ENCODE measurements at regions not wholly inside any gene's neighbourhood (a gene's known extent, or its start where the extent isn't known, plus 50 kb on each side); places are given as distances from the start of the nearest gene placed in this dataset.

DNA sequence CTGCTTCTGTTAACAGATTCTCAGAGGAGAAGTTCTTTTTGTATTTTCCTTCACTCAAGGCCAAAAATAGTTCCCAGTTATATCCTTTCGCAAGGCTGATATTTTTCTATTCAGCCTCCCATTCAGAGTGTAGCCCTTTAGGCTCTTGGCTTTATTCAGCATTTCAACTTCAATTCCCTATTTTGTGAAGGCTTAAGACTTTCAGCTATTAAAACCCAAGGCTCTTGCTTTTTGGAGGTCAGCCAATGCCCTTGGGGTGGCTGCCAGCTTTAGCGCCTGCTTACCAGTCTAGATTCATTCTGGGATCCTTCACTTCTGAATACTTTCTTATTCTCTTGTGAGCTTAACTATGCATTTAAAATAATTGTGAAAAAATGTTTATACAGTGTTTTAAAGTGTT, 57.3 kb upstream of the ADGRA3 start:
- no peak overlapping the region for H3K27ac Mint-ChIP-seq
- no peaks in the 10 kb centered on the region for H3K27me3 Mint-ChIP-seq
- H3K4me3 Mint-ChIP-seq = no peak overlapping the region
- Histone ChIP-seq H3K27ac (ENCODE audit: low read length) (no peak overlapping the region), H3K4me1 (ENCODE audit: control insufficient read depth in 1 of 2, extremely low read depth in 1 of 2, insufficient read depth in 2 of 2, low read length in 2 of 2) (no peaks in the 10 kb centered on the region), H3K36me3 (ENCODE audit: control insufficient read depth in 2 of 2, extremely low read depth in 1 of 2, insufficient read depth in 1 of 2, low read length in 1 of 2) (no peaks in the 10 kb centered on the region), H3K27me3 (replicated peaks in 1 of 2; ENCODE audit: control insufficient read depth in 2 of 2, extremely low read depth in 1 of 2, insufficient read depth in 2 of 2, low read length in 1 of 2) (no peaks in the 10 kb centered on the region), H3K9me3 (peaks cover 4% of the 10 kb centered on the region), H3K4me3 (ENCODE audit: control insufficient read depth in 1 of 2, extremely low read depth in 1 of 2, low read length in 1 of 2) (no peak overlapping the region)
- whole genome bisulfite sequencing (ENCODE audit: insufficient coverage) = no CpG with 5 or more reads among the region's 2 CpGs
- ChIA-PET POLR2A (no interaction called here), CTCF (no interaction called here)
- peaks cover 0 to 2% (median under 1%) of the 10 kb centered on the region in 3 donors for H3K4me1 Mint-ChIP-seq
- H3K9me3 Mint-ChIP-seq = peaks cover 4 to 20% (median 10%) of the 10 kb centered on the region in 3 donors
- H3K36me3 Mint-ChIP-seq = no peaks in the 10 kb centered on the region
- no peak for ATAC-seq (replicated peaks in 1 of 4)
- no peak for DNase-seq

DNA sequence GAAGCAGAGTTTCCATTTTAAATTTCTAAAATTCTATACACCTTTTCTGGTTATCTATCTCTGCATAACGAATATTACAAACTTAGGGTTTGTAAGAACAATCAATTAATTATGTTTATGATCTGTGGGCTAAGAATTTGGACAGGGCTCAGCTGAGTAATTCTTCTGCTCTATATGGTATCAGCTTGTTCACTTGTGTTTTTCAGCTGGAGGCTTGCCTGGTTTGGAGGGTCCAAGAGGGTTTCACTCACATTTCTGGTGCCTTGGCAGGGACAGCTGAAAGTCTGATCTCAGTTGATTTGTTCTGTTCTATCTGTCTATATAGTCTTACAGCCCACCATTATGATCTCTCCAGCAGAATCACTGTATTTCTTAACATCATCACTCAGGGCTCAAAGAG, 57.8 kb upstream of the ADGRA3 start:
- ATAC-seq (replicated peaks in 1 of 4) (no peak), DNase-seq (no peak)
- Histone ChIP-seq H3K27me3 (replicated peaks in 1 of 2; ENCODE audit: control insufficient read depth in 2 of 2, extremely low read depth in 1 of 2, insufficient read depth in 2 of 2, low read length in 1 of 2) (no peaks in the 10 kb centered on the region), H3K27ac (ENCODE audit: low read length) (no peak overlapping the region), H3K36me3 (ENCODE audit: control insufficient read depth in 2 of 2, extremely low read depth in 1 of 2, insufficient read depth in 1 of 2, low read length in 1 of 2) (no peaks in the 10 kb centered on the region), H3K4me3 (ENCODE audit: control insufficient read depth in 1 of 2, extremely low read depth in 1 of 2, low read length in 1 of 2) (no peak overlapping the region), H3K9me3 (peaks cover 4% of the 10 kb centered on the region), H3K4me1 (ENCODE audit: control insufficient read depth in 1 of 2, extremely low read depth in 1 of 2, insufficient read depth in 2 of 2, low read length in 2 of 2) (no peaks in the 10 kb centered on the region)
- Mint-ChIP-seq H3K9me3 (peaks cover 4 to 20% (median 10%) of the 10 kb centered on the region in 3 donors), H3K27me3 (no peaks in the 10 kb centered on the region), H3K4me1 (peaks cover 0 to 6% (median 5%) of the 10 kb centered on the region in 3 donors), H3K27ac (no peak overlapping the region), H3K36me3 (no peaks in the 10 kb centered on the region), H3K4me3 (no peak overlapping the region)
- ChIA-PET POLR2A (no interaction called here), CTCF (no interaction called here)
- no CpG with 5 or more reads among the region's 1 CpG for WGBS (ENCODE audit: insufficient coverage)

DNA sequence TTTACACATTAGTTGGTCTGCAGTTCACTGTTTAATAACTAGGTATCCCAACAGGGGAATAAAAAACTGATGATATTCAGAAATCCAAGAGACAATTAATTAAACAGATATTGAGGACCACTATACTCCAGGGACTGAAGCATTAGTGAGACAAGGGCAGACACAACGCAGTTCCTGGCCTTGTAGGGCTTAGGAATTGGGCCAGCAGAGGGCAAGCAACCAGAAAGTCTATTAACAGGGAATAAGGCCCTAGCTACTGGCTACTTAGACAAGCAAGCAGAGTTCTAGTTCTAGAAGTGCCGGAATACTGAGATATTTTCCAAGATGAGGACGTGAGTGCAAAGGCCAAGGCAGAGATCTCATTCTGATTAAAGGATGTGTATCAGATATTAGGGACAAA, 58.6 kb upstream of the ADGRA3 start:
- Histone ChIP-seq H3K9me3 (peaks cover 2% of the 10 kb centered on the region), H3K27ac (ENCODE audit: low read length) (no peak overlapping the region), H3K4me1 (ENCODE audit: control insufficient read depth in 1 of 2, extremely low read depth in 1 of 2, insufficient read depth in 2 of 2, low read length in 2 of 2) (no peaks in the 10 kb centered on the region), H3K4me3 (ENCODE audit: control insufficient read depth in 1 of 2, extremely low read depth in 1 of 2, low read length in 1 of 2) (no peak overlapping the region), H3K36me3 (ENCODE audit: control insufficient read depth in 2 of 2, extremely low read depth in 1 of 2, insufficient read depth in 1 of 2, low read length in 1 of 2) (no peaks in the 10 kb centered on the region), H3K27me3 (replicated peaks in 1 of 2; ENCODE audit: control insufficient read depth in 2 of 2, extremely low read depth in 1 of 2, insufficient read depth in 2 of 2, low read length in 1 of 2) (no peaks in the 10 kb centered on the region)
- Mint-ChIP-seq H3K27ac (no peak overlapping the region), H3K4me3 (no peak overlapping the region), H3K4me1 (peaks cover 0 to 7% (median 6%) of the 10 kb centered on the region in 3 donors), H3K27me3 (no peaks in the 10 kb centered on the region), H3K36me3 (no peaks in the 10 kb centered on the region), H3K9me3 (peaks cover 4 to 15% (median 6%) of the 10 kb centered on the region in 3 donors)
- 54% methylated on average over 3 of the region's 3 CpGs for WGBS (ENCODE audit: insufficient coverage)
- DNase-seq = no peak
- ChIA-PET POLR2A (no interaction called here), CTCF (no interaction called here)
- ATAC-seq (replicated peaks in 1 of 4) = no peak

DNA sequence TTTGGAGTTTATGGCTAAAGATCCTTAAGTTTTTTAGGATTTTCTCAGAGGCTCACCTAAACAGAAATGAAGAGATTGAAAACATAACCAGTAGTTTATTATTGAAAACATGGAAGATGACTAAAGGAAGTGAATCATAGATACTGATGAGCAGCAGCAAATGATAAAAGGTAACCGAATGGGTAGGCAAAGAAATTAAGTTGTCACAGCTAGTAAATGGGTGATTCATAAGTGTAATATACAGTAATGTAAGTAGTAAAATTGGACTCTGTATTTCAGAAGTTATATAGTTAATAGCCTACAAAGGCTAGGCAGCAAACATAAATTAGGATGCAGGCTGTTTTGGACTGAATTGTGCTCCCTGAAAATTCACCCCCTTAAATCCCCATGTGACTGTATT, 59.0 kb upstream of the ADGRA3 start:
- DNase-seq = no peak
- Histone ChIP-seq H3K9me3 (no peaks in the 10 kb centered on the region), H3K36me3 (ENCODE audit: control insufficient read depth in 2 of 2, extremely low read depth in 1 of 2, insufficient read depth in 1 of 2, low read length in 1 of 2) (no peaks in the 10 kb centered on the region), H3K27me3 (replicated peaks in 1 of 2; ENCODE audit: control insufficient read depth in 2 of 2, extremely low read depth in 1 of 2, insufficient read depth in 2 of 2, low read length in 1 of 2) (no peaks in the 10 kb centered on the region), H3K4me3 (ENCODE audit: control insufficient read depth in 1 of 2, extremely low read depth in 1 of 2, low read length in 1 of 2) (no peak overlapping the region), H3K27ac (ENCODE audit: low read length) (no peak overlapping the region), H3K4me1 (ENCODE audit: control insufficient read depth in 1 of 2, extremely low read depth in 1 of 2, insufficient read depth in 2 of 2, low read length in 2 of 2) (no peaks in the 10 kb centered on the region)
- Mint-ChIP-seq H3K36me3 (no peaks in the 10 kb centered on the region), H3K27ac (no peak overlapping the region), H3K4me3 (no peak overlapping the region), H3K27me3 (no peaks in the 10 kb centered on the region), H3K4me1 (peaks cover 0 to 7% (median 6%) of the 10 kb centered on the region in 3 donors), H3K9me3 (peaks cover 4 to 12% (median 6%) of the 10 kb centered on the region in 3 donors)
- ChIA-PET CTCF (no interaction called here), POLR2A (no interaction called here)
- WGBS (ENCODE audit: insufficient coverage) = 67% methylated on average over 1 of the region's 1 CpG
- no peak for ATAC-seq (replicated peaks in 1 of 4)

DNA sequence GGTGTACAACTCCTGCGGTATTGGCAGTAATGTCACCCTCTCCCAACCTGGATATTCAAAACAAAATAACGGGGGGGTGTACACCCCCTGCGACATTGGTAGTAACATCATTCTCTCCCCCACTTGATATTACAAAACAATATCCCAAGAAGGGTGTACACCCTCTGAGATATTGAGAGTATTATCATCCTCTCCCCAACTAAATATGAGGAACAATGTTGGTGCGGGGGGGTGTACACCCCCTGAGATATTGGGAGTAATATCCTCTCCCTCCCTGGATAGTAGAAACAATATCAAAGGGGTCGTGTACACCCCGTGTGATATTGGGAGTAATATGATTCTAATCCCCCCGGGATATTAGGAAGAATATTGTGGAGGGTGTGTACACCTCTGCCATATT, 71.4 kb upstream of the ADGRA3 start:
- POLR2A ChIA-PET = no interaction called here
- no CpG with 5 or more reads among the region's 7 CpGs for WGBS (ENCODE audit: insufficient coverage)
- no peaks in the 10 kb centered on the region for H3K36me3 Mint-ChIP-seq
- H3K9me3 Mint-ChIP-seq = peaks cover 2 to 8% (median 6%) of the 10 kb centered on the region in 3 donors
- ATAC-seq (replicated peaks in 1 of 4) (no peak), DNase-seq (no peak)
- H3K4me3 ChIP-seq (ENCODE audit: control insufficient read depth in 1 of 2, extremely low read depth in 1 of 2, low read length in 1 of 2) = no peak overlapping the region
- no peaks in the 10 kb centered on the region for H3K27me3 ChIP-seq (replicated peaks in 1 of 2; ENCODE audit: control insufficient read depth in 2 of 2, extremely low read depth in 1 of 2, insufficient read depth in 2 of 2, low read length in 1 of 2)
- H3K9me3 ChIP-seq = no peaks in the 10 kb centered on the region
- H3K27me3 Mint-ChIP-seq = no peaks in the 10 kb centered on the region
- H3K27ac ChIP-seq (ENCODE audit: low read length) = no peak overlapping the region
- H3K27ac Mint-ChIP-seq = no peak overlapping the region
- H3K4me1 ChIP-seq (ENCODE audit: control insufficient read depth in 1 of 2, extremely low read depth in 1 of 2, insufficient read depth in 2 of 2, low read length in 2 of 2) = no peaks in the 10 kb centered on the region
- no peaks in the 10 kb centered on the region for H3K4me1 Mint-ChIP-seq
- no peaks in the 10 kb centered on the region for H3K36me3 ChIP-seq (ENCODE audit: control insufficient read depth in 2 of 2, extremely low read depth in 1 of 2, insufficient read depth in 1 of 2, low read length in 1 of 2)
- H3K4me3 Mint-ChIP-seq = no peak overlapping the region
- CTCF ChIA-PET = no interaction called here

DNA sequence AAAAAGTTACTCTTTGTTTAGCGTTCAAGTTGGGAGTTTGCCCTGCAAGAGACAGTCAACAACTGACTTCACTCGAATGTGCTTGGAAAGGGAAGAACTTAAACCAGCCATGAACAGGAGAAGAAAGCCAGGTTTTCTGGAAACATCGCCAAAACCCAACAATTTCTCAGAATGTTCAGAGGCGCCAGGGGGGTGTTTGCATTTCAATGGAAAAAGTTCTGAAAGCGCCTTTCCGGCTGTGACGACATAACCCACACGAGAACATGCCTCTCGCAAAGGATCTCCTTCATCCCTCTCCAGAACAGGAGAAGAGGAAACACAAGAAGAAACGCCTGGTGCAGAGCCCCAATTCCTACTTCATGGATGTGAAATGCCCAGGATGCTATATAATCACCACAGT, 78.1 kb upstream of the ADGRA3 start:
- Mint-ChIP-seq H3K27ac (no peak overlapping the region), H3K27me3 (no peaks in the 10 kb centered on the region), H3K9me3 (no peaks in the 10 kb centered on the region), H3K36me3 (no peaks in the 10 kb centered on the region), H3K4me3 (no peak overlapping the region), H3K4me1 (no peaks in the 10 kb centered on the region)
- Histone ChIP-seq H3K27ac (ENCODE audit: low read length) (no peak overlapping the region), H3K9me3 (no peaks in the 10 kb centered on the region), H3K4me3 (ENCODE audit: control insufficient read depth in 1 of 2, extremely low read depth in 1 of 2, low read length in 1 of 2) (no peak overlapping the region), H3K4me1 (ENCODE audit: control insufficient read depth in 1 of 2, extremely low read depth in 1 of 2, insufficient read depth in 2 of 2, low read length in 2 of 2) (no peaks in the 10 kb centered on the region), H3K36me3 (ENCODE audit: control insufficient read depth in 2 of 2, extremely low read depth in 1 of 2, insufficient read depth in 1 of 2, low read length in 1 of 2) (no peaks in the 10 kb centered on the region), H3K27me3 (replicated peaks in 1 of 2; ENCODE audit: control insufficient read depth in 2 of 2, extremely low read depth in 1 of 2, insufficient read depth in 2 of 2, low read length in 1 of 2) (no peaks in the 10 kb centered on the region)
- ChIA-PET POLR2A (no interaction called here), CTCF (no interaction called here)
- ATAC-seq (replicated peaks in 1 of 4) (no peak), DNase-seq (no peak)
- 100% methylated on average over 1 of the region's 10 CpGs for WGBS (ENCODE audit: insufficient coverage)

DNA sequence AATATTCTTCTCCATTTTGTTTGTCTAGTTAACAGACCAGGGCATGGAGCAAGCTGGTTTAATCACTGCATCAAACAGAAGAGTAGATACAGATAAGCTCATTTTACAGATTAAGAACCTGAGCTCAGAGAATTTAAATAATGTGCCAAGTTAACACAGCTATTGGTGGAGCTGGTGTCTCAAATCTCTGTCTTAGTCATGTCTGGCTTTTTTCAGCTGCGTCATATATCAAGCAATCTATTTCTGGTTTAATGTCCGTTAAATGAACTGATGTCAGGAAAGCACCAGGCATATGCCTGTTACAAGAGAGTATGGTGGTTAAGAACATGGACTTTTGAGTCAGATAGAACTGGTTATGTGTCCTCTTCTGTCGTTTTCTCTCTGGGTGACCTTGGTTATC, 79.8 kb upstream of the ADGRA3 start:
- Mint-ChIP-seq H3K27me3 (no peaks in the 10 kb centered on the region), H3K36me3 (no peaks in the 10 kb centered on the region), H3K27ac (no peak overlapping the region), H3K4me3 (no peak overlapping the region), H3K9me3 (no peaks in the 10 kb centered on the region), H3K4me1 (no peaks in the 10 kb centered on the region)
- WGBS (ENCODE audit: insufficient coverage) = 70% methylated on average over 2 of the region's 3 CpGs
- no peak overlapping the region for H3K4me3 ChIP-seq (ENCODE audit: control insufficient read depth in 1 of 2, extremely low read depth in 1 of 2, low read length in 1 of 2)
- no peaks in the 10 kb centered on the region for H3K27me3 ChIP-seq (replicated peaks in 1 of 2; ENCODE audit: control insufficient read depth in 2 of 2, extremely low read depth in 1 of 2, insufficient read depth in 2 of 2, low read length in 1 of 2)
- POLR2A ChIA-PET = no interaction called here
- no peaks in the 10 kb centered on the region for H3K9me3 ChIP-seq
- CTCF ChIA-PET = no interaction called here
- no peak for ATAC-seq (replicated peaks in 1 of 4)
- DNase-seq = no peak
- no peaks in the 10 kb centered on the region for H3K4me1 ChIP-seq (ENCODE audit: control insufficient read depth in 1 of 2, extremely low read depth in 1 of 2, insufficient read depth in 2 of 2, low read length in 2 of 2)
- H3K36me3 ChIP-seq (ENCODE audit: control insufficient read depth in 2 of 2, extremely low read depth in 1 of 2, insufficient read depth in 1 of 2, low read length in 1 of 2) = no peaks in the 10 kb centered on the region
- no peak overlapping the region for H3K27ac ChIP-seq (ENCODE audit: low read length)
